GM18502 (cell line): ENCODE measurements at regions not wholly inside any gene's neighbourhood (a gene's known extent, or its start where the extent isn't known, plus 50 kb on each side); places are given as distances from the start of the nearest gene placed in this dataset.
"Not testable (repeated sequence)": the region's sequence is repeated elsewhere in the genome, so short reads cannot be mapped to it uniquely, and the experiment has no call there.

Source experiments
- ATAC-seq: cut with Tn5 transposase; IDR thresholded peaks from one replicate; pipeline ENCODE4 v1.9.1; 2021; ENCODE audit warnings: mild to moderate bottlenecking; ENCODE audit not compliant: unreplicated experiment, poor library complexity

- not testable (repeated sequence) for ATAC-seq
These were observed 696.3 kb upstream of the MMS22L start for GRCh38 chr6:97979285-97979684.

GRCh38 chr6:97989451-97989850, 706.4 kb upstream of the MMS22L start:
- ATAC-seq = no peak

- no peak for ATAC-seq
These were observed 712.1 kb upstream of the MMS22L start for GRCh38 chr6:97995158-97995557.

- ATAC-seq = no peak
These were observed 719.7 kb upstream of the MMS22L start for GRCh38 chr6:98002678-98003077.

GRCh38 chr6:98014442-98015201, 731.6 kb upstream of the MMS22L start:
- no peak for ATAC-seq

GRCh38 chr6:98016565-98016964, 733.5 kb upstream of the MMS22L start:
- ATAC-seq = no peak

- ATAC-seq = no peak
These were observed 737.2 kb upstream of the MMS22L start for GRCh38 chr6:98020222-98020621.

GRCh38 chr6:98024359-98024758, 741.3 kb upstream of the MMS22L start:
- no peak for ATAC-seq

- no peak for ATAC-seq
These were observed 744.9 kb upstream of the MMS22L start for GRCh38 chr6:98027898-98028297.

GRCh38 chr6:98033617-98034016, 750.6 kb upstream of the MMS22L start:
- no peak for ATAC-seq

- no peak for ATAC-seq
These were observed 753.4 kb upstream of the MMS22L start for GRCh38 chr6:98036344-98036923.

GRCh38 chr6:98037571-98037970, 754.6 kb upstream of the MMS22L start:
- ATAC-seq = no peak

- no peak for ATAC-seq
These were observed 756.4 kb upstream of the MMS22L start for GRCh38 chr6:98039443-98039842.

GRCh38 chr6:98039904-98040607, 757.0 kb upstream of the MMS22L start:
- no peak for ATAC-seq

- ATAC-seq = no peak
These were observed 758.0 kb upstream of the MMS22L start for GRCh38 chr6:98041056-98041455.

GRCh38 chr6:98041921-98042320, 758.9 kb upstream of the MMS22L start:
- no peak for ATAC-seq

- ATAC-seq = no peak
These were observed 761.1 kb upstream of the MMS22L start for GRCh38 chr6:98044151-98044561.

- ATAC-seq = no peak
These were observed 761.9 kb upstream of the MMS22L start for GRCh38 chr6:98044791-98045470.

- ATAC-seq = no peak
These were observed 764.1 kb upstream of the MMS22L start for GRCh38 chr6:98047164-98047563.

GRCh38 chr6:98047871-98048270, 764.9 kb upstream of the MMS22L start:
- ATAC-seq = no peak

GRCh38 chr6:98054453-98054852, 771.4 kb upstream of the MMS22L start:
- ATAC-seq = no peak
